Osteocyte (in vitro differentiated cells): ENCODE measurements at regions not wholly inside any gene's neighbourhood (a gene's known extent, or its start where the extent isn't known, plus 50 kb on each side); places are given as distances from the start of the nearest gene placed in this dataset.
A peak's percentile ranks its signal among the peaks of the same experiment; 100 is the strongest.

Experiments used
- DNase-seq: peaks from one replicate; pipeline ENCODE4 v3.0.0; 2021; ENCODE audit warnings: mixed read lengths; ENCODE audit not compliant: unreplicated experiment; ENCODE audit errors: extremely low spot score
- H3K27ac Mint-ChIP-seq: one replicate; pipeline ENCODE4 v1.8.0; 2021; ENCODE audit warnings: mild to moderate bottlenecking, mixed read lengths; ENCODE audit not compliant: unreplicated experiment
- H3K27me3 Mint-ChIP-seq: one replicate; pipeline ENCODE4 v1.8.0; 2021; ENCODE audit warnings: mixed read lengths; ENCODE audit not compliant: unreplicated experiment
- H3K36me3 Mint-ChIP-seq: one replicate; pipeline ENCODE4 v1.8.0; 2021; ENCODE audit warnings: mixed read lengths; ENCODE audit not compliant: unreplicated experiment
- H3K4me1 Mint-ChIP-seq: one replicate; pipeline ENCODE4 v1.8.0; 2021; ENCODE audit warnings: mixed read lengths; ENCODE audit not compliant: unreplicated experiment
- H3K4me3 Mint-ChIP-seq: one replicate; pipeline ENCODE4 v1.8.0; 2021; ENCODE audit warnings: mild to moderate bottlenecking, moderate library complexity, mixed read lengths; ENCODE audit not compliant: unreplicated experiment
- H3K9me3 Mint-ChIP-seq: one replicate; pipeline ENCODE4 v1.8.0; 2021; ENCODE audit warnings: mixed read lengths; ENCODE audit not compliant: unreplicated experiment
- TF ChIP-seq, protein P1 (sequence below): fragments of 200-600 bp; sonication (generic); IDR thresholded peaks from 2 replicates; pipeline ENCODE4 v1.5.0; 2021; ENCODE audit warnings: antibody characterized with exemption, mild to moderate bottlenecking, moderate library complexity

- no peak for DNase-seq
- Mint-ChIP-seq H3K4me1 (no peaks in the 10 kb centered on the region), H3K27me3 (no peaks in the 10 kb centered on the region), H3K36me3 (no peaks in the 10 kb centered on the region), H3K9me3 (peaks cover 6% of the 10 kb centered on the region), H3K27ac (no peak overlapping the region), H3K4me3 (no peak overlapping the region)
- TF ChIP-seq, protein P1, sequence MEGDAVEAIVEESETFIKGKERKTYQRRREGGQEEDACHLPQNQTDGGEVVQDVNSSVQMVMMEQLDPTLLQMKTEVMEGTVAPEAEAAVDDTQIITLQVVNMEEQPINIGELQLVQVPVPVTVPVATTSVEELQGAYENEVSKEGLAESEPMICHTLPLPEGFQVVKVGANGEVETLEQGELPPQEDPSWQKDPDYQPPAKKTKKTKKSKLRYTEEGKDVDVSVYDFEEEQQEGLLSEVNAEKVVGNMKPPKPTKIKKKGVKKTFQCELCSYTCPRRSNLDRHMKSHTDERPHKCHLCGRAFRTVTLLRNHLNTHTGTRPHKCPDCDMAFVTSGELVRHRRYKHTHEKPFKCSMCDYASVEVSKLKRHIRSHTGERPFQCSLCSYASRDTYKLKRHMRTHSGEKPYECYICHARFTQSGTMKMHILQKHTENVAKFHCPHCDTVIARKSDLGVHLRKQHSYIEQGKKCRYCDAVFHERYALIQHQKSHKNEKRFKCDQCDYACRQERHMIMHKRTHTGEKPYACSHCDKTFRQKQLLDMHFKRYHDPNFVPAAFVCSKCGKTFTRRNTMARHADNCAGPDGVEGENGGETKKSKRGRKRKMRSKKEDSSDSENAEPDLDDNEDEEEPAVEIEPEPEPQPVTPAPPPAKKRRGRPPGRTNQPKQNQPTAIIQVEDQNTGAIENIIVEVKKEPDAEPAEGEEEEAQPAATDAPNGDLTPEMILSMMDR, result no peak
Observed at GRCh38 chr5:173801006-173801405, 87.1 kb upstream of the CPEB4 start.

GRCh38 chr5:173802670-173803165 is 85.4 kb upstream of the CPEB4 start:
- H3K27ac Mint-ChIP-seq, result no peak overlapping the region
- H3K9me3 Mint-ChIP-seq, result peaks cover 6% of the 10 kb centered on the region
- no peaks in the 10 kb centered on the region for H3K27me3 Mint-ChIP-seq
- H3K4me3 Mint-ChIP-seq, result no peak overlapping the region
- TF ChIP-seq, protein P1, result no peak
- H3K4me1 Mint-ChIP-seq, result no peaks in the 10 kb centered on the region
- no peaks in the 10 kb centered on the region for H3K36me3 Mint-ChIP-seq
- DNase-seq, result no peak

DNA sequence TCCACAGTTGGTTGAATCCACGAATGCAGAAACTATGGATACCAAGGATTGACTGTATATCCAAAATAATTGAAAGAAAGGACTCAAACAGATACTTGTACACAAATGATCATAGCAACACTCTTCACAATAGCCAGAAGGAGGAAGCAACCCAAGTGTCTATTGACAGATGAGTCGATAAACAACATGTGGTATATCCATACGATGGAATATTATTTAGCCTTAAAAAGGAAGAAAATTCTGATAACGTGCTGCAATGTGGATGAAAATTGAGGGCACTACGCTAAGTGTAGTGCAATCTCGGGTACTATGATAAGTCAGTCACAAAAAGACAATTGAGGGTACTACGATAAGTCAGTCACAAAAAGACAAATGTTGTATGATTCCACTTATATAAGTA is 83.6 kb upstream of the CPEB4 start:
- no peak for DNase-seq
- H3K4me3 Mint-ChIP-seq, result no peak overlapping the region

DNA sequence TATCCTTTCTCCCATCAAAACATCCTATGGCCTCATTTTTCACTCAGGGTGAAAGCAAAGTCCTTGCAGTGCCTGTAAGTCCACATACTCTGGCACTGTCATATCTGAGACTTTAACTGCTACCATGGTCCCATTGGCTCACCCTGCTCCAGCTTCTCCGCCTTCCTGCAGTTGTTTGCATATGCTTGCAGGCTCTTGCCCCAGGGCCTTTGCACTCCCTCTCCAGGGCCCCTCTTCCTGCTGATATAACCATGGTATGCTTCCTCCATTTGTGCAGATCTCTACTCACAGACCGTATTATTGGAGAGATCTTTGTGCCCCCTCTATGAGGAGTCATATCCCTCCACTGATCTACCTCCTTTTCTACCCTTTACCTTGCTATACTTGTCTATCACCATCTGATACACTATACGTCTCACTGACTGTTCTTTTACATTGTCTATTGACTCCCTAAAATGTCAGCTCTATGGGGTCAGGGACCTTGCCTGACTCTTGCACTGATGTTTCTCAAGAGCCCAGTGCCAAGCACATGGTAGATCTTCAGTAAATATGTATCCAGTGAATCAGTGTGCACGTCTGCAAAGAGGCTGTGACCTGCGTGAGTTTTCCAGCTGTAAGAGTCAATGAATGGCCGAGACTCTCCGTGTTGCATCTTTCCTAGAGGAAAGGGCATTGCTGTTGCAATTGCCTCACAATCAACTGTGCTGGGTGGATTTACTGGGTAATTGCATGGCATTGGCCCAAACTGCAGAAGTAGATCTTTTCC is 81.7 kb upstream of the CPEB4 start:
- Mint-ChIP-seq H3K4me1 (no peaks in the 10 kb centered on the region), H3K4me3 (no peak overlapping the region), H3K27me3 (no peaks in the 10 kb centered on the region), H3K9me3 (peaks cover 6% of the 10 kb centered on the region), H3K36me3 (no peaks in the 10 kb centered on the region), H3K27ac (no peak overlapping the region)
- DNase-seq, result peak; percentile 68
- TF ChIP-seq, protein P1, result no peak

More for the DNA sequence above, 83.6 kb upstream of the CPEB4 start:
- Mint-ChIP-seq H3K27ac (no peak overlapping the region), H3K4me1 (no peaks in the 10 kb centered on the region), H3K9me3 (peaks cover 6% of the 10 kb centered on the region), H3K36me3 (no peaks in the 10 kb centered on the region), H3K27me3 (no peaks in the 10 kb centered on the region)
- TF ChIP-seq, protein P1, result no peak

DNA sequence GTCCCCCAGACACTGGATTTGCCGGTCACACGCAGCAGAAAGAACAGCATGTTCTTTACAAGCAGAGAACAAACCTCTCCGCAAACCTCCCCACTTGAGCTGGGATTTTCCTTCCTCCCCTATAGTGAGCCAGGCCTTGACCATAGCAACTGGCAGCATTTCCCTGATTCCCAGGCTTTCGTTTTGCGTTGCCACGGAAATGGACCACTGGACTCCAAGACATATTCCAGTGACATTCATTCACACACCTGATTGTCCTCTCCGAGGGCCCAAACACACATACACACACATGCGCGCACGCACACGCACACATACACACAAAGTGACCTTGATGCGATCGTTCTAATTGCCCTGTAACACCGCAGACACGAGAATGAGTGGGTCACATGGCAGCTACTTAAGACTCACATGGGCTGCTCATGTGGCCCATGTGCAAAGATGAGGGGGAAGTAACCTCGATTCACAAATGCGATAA is 80.9 kb upstream of the CPEB4 start:
- TF ChIP-seq, protein P1, result no peak
- no peaks in the 10 kb centered on the region for H3K36me3 Mint-ChIP-seq
- peaks cover 12% of the 10 kb centered on the region for H3K9me3 Mint-ChIP-seq
- no peak overlapping the region for H3K27ac Mint-ChIP-seq
- DNase-seq, result no peak
- H3K27me3 Mint-ChIP-seq, result no peaks in the 10 kb centered on the region
- no peak overlapping the region for H3K4me3 Mint-ChIP-seq
- H3K4me1 Mint-ChIP-seq, result no peaks in the 10 kb centered on the region
